Type B pancreatic cell (in vitro differentiated cells): ENCODE measurements at regions not wholly inside any gene's neighbourhood (a gene's known extent, or its start where the extent isn't known, plus 50 kb on each side); places are given as distances from the start of the nearest gene placed in this dataset.

Experiments used
- DNase-seq: peaks from one replicate; pipeline ENCODE4 v3.0.0; 2021; ENCODE audit warnings: mixed read lengths; ENCODE audit not compliant: unreplicated experiment; ENCODE audit errors: extremely low spot score
- H3K27ac Mint-ChIP-seq: 2 replicates; pipeline ENCODE4 v1.8.0; 2021; ENCODE audit warnings: mild to moderate bottlenecking, mixed read lengths
- H3K27me3 Mint-ChIP-seq: 2 replicates; pipeline ENCODE4 v1.8.0; 2021; ENCODE audit warnings: mixed read lengths
- H3K36me3 Mint-ChIP-seq: 2 replicates; pipeline ENCODE4 v1.8.0; 2021; ENCODE audit warnings: mixed read lengths
- H3K4me1 Mint-ChIP-seq: one replicate; pipeline ENCODE4 v1.8.0; 2021; ENCODE audit warnings: mixed read lengths; ENCODE audit not compliant: unreplicated experiment
- H3K4me3 Mint-ChIP-seq: 2 replicates; pipeline ENCODE4 v1.8.0; 2021; ENCODE audit warnings: mild to moderate bottlenecking, mixed read lengths
- H3K9me3 Mint-ChIP-seq: 2 replicates; pipeline ENCODE4 v1.8.0; 2021; ENCODE audit warnings: mixed read lengths
- TF ChIP-seq, protein P1 (sequence below): fragments of 200-600 bp; sonication (generic); conservative IDR thresholded peaks from 2 replicates; pipeline ENCODE4 v1.5.0; 2021; ENCODE audit warnings: antibody characterized with exemption, mild to moderate bottlenecking

DNA sequence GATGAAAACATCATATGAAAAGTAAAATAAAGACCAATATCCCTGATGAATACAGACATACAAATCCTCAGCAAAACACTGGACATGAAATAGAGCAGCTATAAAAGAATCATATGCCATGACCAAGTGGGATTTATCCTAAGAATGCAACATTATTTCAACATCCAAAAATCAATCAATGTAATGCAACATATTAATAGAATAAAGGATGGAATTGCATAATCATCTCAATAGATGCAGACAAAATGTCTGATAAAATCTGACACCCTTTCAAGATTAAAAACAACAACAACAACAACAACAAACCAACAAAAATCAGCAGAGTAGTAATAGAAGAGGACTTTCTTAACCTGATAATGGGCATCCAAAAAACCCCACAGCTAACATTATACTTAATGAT, 63.8 kb upstream of the IL1R1 start:
- Mint-ChIP-seq H3K27ac (no peak overlapping the region), H3K36me3 (no peaks in the 10 kb centered on the region), H3K27me3 (no peaks in the 10 kb centered on the region), H3K4me1 (peaks cover 10% of the 10 kb centered on the region), H3K4me3 (no peak overlapping the region), H3K9me3 (no peaks in the 10 kb centered on the region)
- no peak for DNase-seq
- TF ChIP-seq, protein P1, sequence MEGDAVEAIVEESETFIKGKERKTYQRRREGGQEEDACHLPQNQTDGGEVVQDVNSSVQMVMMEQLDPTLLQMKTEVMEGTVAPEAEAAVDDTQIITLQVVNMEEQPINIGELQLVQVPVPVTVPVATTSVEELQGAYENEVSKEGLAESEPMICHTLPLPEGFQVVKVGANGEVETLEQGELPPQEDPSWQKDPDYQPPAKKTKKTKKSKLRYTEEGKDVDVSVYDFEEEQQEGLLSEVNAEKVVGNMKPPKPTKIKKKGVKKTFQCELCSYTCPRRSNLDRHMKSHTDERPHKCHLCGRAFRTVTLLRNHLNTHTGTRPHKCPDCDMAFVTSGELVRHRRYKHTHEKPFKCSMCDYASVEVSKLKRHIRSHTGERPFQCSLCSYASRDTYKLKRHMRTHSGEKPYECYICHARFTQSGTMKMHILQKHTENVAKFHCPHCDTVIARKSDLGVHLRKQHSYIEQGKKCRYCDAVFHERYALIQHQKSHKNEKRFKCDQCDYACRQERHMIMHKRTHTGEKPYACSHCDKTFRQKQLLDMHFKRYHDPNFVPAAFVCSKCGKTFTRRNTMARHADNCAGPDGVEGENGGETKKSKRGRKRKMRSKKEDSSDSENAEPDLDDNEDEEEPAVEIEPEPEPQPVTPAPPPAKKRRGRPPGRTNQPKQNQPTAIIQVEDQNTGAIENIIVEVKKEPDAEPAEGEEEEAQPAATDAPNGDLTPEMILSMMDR: no peak

DNA sequence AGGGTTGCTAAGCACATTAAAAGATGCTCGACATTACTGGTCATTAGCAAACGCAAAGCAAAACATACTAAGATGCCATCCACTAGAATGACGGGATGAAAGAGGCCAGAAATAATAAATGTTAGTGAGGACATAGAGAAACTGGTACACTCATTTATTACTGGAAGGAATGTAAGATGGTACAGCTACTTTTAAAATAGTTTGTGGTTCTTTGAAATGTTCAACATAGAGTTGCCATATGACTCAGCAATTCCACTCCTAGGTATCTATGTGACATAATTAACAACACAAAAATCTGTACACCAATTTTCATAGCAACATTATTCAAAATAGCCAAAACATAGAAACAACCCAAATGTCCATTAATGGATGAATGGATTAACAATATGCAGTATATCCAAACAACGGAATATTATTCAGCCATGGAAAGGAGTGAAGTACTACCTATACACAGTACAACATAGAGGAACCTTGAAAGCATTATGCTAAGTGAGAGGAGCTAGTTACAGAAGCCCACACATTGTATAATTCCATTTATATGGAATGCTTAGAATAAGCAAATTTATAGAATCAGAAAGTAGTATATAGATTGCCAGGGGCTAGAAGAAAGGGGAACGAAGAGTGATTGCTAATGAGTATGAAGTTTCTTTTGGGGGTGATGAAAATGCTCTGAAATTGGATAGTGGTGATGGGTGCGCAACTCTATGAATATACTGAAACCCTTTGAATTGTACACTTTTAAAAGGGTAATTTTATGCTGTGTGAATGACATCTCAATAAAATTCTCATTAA, 61.9 kb upstream of the IL1R1 start:
- DNase-seq: no peak
- Mint-ChIP-seq H3K4me1 (peaks cover 17% of the 10 kb centered on the region), H3K27me3 (no peaks in the 10 kb centered on the region), H3K27ac (no peak overlapping the region), H3K4me3 (no peak overlapping the region), H3K36me3 (no peaks in the 10 kb centered on the region), H3K9me3 (no peaks in the 10 kb centered on the region)
- TF ChIP-seq, protein P1: no peak

DNA sequence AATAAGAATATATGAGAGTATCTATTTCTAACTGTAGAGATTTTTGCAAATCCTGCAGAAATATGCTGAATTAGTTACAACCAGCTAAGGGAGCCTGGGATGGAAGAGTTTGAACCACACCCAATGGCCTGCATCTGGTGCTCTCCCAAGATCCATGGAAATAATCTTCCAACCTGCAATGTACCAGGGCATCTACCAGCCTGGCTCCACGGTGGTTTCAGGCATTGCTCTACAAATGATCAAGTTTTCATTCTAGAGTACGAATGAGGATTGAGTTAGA, 61.4 kb upstream of the IL1R1 start:
- Mint-ChIP-seq H3K36me3 (no peaks in the 10 kb centered on the region), H3K4me1 (peaks cover 17% of the 10 kb centered on the region), H3K9me3 (no peaks in the 10 kb centered on the region), H3K27ac (no peak overlapping the region), H3K27me3 (no peaks in the 10 kb centered on the region), H3K4me3 (no peak overlapping the region)
- DNase-seq: no peak
- TF ChIP-seq, protein P1: no peak

DNA sequence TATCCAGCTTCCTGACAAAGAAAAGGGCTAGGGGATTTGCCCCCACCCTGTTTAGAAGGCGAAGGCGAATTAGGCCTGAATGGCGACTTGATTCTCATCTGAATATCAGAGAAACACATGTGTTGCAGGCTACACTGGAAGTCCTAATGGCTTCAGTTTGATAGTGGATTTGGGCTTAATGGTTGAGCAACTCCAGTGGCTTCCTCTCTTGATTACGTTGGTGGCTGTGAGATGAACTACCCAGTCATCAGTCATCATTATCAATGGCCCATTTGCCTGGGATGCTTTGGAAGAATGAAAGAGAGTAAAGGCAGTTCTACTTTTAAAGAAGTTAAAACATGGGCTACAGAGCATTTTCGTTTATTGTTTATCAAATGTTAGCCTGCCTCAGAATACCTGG, 60.9 kb upstream of the IL1R1 start:
- Mint-ChIP-seq H3K36me3 (no peaks in the 10 kb centered on the region), H3K9me3 (no peaks in the 10 kb centered on the region), H3K4me3 (no peak overlapping the region), H3K27ac (no peak overlapping the region), H3K4me1 (peaks cover 17% of the 10 kb centered on the region), H3K27me3 (no peaks in the 10 kb centered on the region)
- DNase-seq: no peak
- TF ChIP-seq, protein P1: no peak

DNA sequence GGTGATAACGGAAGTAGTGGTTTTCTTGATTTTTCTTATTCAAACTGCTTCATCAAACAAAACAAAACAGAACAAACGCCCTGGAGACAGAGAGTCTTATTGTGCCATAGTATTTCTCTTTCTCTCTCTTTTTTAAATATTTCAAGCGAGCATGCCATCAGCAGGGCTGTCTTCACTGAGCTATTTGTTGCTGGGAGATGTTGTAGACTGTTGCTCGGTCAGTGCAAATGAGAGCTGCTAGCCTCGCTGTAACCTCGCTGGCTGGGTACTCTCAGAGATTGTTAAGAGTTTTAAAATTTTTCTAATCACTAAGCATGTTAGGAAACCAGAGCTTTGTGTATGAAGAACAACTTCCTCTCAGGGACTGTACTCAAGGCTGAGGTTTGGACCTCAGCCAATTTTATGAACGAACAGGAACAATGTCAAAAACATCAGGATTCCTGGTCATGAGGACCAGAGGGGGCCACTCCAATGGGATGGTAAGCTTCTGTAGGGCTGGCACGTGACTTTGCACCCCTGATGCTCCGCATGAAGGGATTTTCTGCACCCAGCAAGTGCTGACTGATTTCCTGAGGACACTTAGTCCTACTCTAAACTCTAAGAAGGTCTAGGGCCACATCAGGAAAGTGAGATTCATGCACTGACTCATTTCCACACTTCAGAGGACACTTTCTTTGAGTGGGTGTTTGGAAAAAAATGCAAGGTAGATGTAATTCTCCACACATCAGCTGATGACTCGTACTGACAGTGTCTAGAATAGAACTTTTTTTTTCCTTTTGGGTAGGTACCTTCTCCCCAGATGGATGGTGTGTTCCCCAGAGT, 59.8 kb upstream of the IL1R1 start:
- no peak overlapping the region for H3K4me3 Mint-ChIP-seq
- peak overlapping the region; percentile 17 for H3K27ac Mint-ChIP-seq
- H3K27me3 Mint-ChIP-seq: no peaks in the 10 kb centered on the region
- H3K4me1 Mint-ChIP-seq: peaks cover 17% of the 10 kb centered on the region
- DNase-seq: no peak
- TF ChIP-seq, protein P1: no peak
- H3K36me3 Mint-ChIP-seq: no peaks in the 10 kb centered on the region
- no peaks in the 10 kb centered on the region for H3K9me3 Mint-ChIP-seq
